ENCODE measurements at regions not wholly inside any gene's neighbourhood (a gene's known extent, or its start where the extent isn't known, plus 50 kb on each side); places are given as distances from the start of the nearest gene placed in this dataset.

GRCh38 chr7:113684165-113684564 is 234.6 kb downstream of the PPP1R3A start:
- no peak for ATAC-seq

GRCh38 chr7:113677811-113678210 is 241.0 kb downstream of the PPP1R3A start:
- TF ChIP-seq CSRNP3 (CRISPR knock-in tag; IDR thresholded peaks at IDR 0.05) (no peak), ISL1 (CRISPR knock-in tag; IDR thresholded peaks at IDR 0.05) (no peak), ZNF70 (CRISPR knock-in tag; IDR thresholded peaks at IDR 0.05) (no peak), RARB (CRISPR knock-in tag; IDR thresholded peaks at IDR 0.05) (no peak), TCF4 (CRISPR knock-in tag; IDR thresholded peaks at IDR 0.05; ENCODE audit: borderline replicate concordance) (no peak)
- no peak for ATAC-seq

More at GRCh38 chr7:113684165-113684564, 234.6 kb downstream of the PPP1R3A start:
- TF ChIP-seq RARB (CRISPR knock-in tag; IDR thresholded peaks at IDR 0.05) (no peak), SNAI2 (CRISPR knock-in tag; IDR thresholded peaks at IDR 0.05) (no peak), TOX (CRISPR knock-in tag; IDR thresholded peaks at IDR 0.05; ENCODE audit: borderline replicate concordance) (no peak), ESRRG (CRISPR knock-in tag; IDR thresholded peaks at IDR 0.05) (no peak)

- ATAC-seq = no peak
Observed at GRCh38 chr7:113664867-113665266, 253.9 kb downstream of the PPP1R3A start.

GRCh38 chr7:113659416-113659815 is 259.4 kb downstream of the PPP1R3A start:
- no peak for ATAC-seq
- TF ChIP-seq PATZ1 (CRISPR knock-in tag; IDR thresholded peaks at IDR 0.05; ENCODE audit: borderline replicate concordance) (no peak), TCF4 (CRISPR knock-in tag; IDR thresholded peaks at IDR 0.05; ENCODE audit: borderline replicate concordance) (no peak), SNAI2 (CRISPR knock-in tag; IDR thresholded peaks at IDR 0.05) (no peak), BACH2 (CRISPR knock-in tag; IDR thresholded peaks at IDR 0.05; ENCODE audit: borderline replicate concordance) (no peak), POU6F1 (CRISPR knock-in tag; IDR thresholded peaks at IDR 0.05; ENCODE audit: borderline replicate concordance, low read depth) (no peak), RARB (CRISPR knock-in tag; IDR thresholded peaks at IDR 0.05) (no peak), OSR1 (CRISPR knock-in tag; IDR thresholded peaks at IDR 0.05) (no peak), CSRNP3 (CRISPR knock-in tag; IDR thresholded peaks at IDR 0.05) (no peak), ZC3H10 (CRISPR knock-in tag; IDR thresholded peaks at IDR 0.05) (no peak)

More at GRCh38 chr7:113664867-113665266, 253.9 kb downstream of the PPP1R3A start:
- TF ChIP-seq ZC3H10 (CRISPR knock-in tag; IDR thresholded peaks at IDR 0.05) = no peak
- TF ChIP-seq ZNF70 (CRISPR knock-in tag; IDR thresholded peaks at IDR 0.05) = no peak
- no peak for TF ChIP-seq POU6F1 (CRISPR knock-in tag; IDR thresholded peaks at IDR 0.05; ENCODE audit: borderline replicate concordance, low read depth)
- no peak for TF ChIP-seq TOX (CRISPR knock-in tag; IDR thresholded peaks at IDR 0.05; ENCODE audit: borderline replicate concordance)
- TF ChIP-seq ZNF565 (CRISPR knock-in tag; conservative IDR thresholded peaks at IDR 0.05; ENCODE audit: low read depth) = no peak
- no peak for TF ChIP-seq ZFP30 (CRISPR knock-in tag; IDR thresholded peaks at IDR 0.05)
- TF ChIP-seq RARB (CRISPR knock-in tag; IDR thresholded peaks at IDR 0.05) = no peak
- no peak for TF ChIP-seq SNAI2 (CRISPR knock-in tag; IDR thresholded peaks at IDR 0.05)
- TF ChIP-seq ARNTL (CRISPR knock-in tag; IDR thresholded peaks at IDR 0.05; ENCODE audit: borderline replicate concordance, low read depth) = no peak
- no peak for TF ChIP-seq ISL1 (CRISPR knock-in tag; IDR thresholded peaks at IDR 0.05)
- TF ChIP-seq GLIS3 (CRISPR knock-in tag; IDR thresholded peaks at IDR 0.05) = no peak
- TF ChIP-seq BACH2 (CRISPR knock-in tag; IDR thresholded peaks at IDR 0.05; ENCODE audit: borderline replicate concordance) = no peak
- TF ChIP-seq ZNF8 (CRISPR knock-in tag; IDR thresholded peaks at IDR 0.05) = no peak
